GM21526 (cell line): ENCODE measurements at regions not wholly inside any gene's neighbourhood (a gene's known extent, or its start where the extent isn't known, plus 50 kb on each side); places are given as distances from the start of the nearest gene placed in this dataset.

Experiments
- ATAC-seq: cut with Tn5 transposase; IDR thresholded peaks from one replicate; pipeline ENCODE4 v1.9.1; 2021; ENCODE audit warnings: moderate library complexity; ENCODE audit not compliant: unreplicated experiment, low FRiP score

GRCh38 chr6:144335311-144335861 is 50.3 kb downstream of the UTRN start:
- no peak for ATAC-seq

- ATAC-seq = peak; percentile 46
These were observed 50.8 kb downstream of the UTRN start for GRCh38 chr6:144335914-144336313.

GRCh38 chr6:144336900-144337299 is 51.8 kb downstream of the UTRN start:
- ATAC-seq = no peak

- no peak for ATAC-seq
These were observed 53.3 kb downstream of the UTRN start for GRCh38 chr6:144338474-144338873.

GRCh38 chr6:144338951-144339700 is 54.0 kb downstream of the UTRN start:
- ATAC-seq = no peak

- ATAC-seq = no peak
These were observed 54.8 kb downstream of the UTRN start for GRCh38 chr6:144339859-144340452.

GRCh38 chr6:144340541-144341371 is 55.6 kb downstream of the UTRN start:
- ATAC-seq = no peak

GRCh38 chr6:144341831-144342527 is 56.8 kb downstream of the UTRN start:
- no peak for ATAC-seq

GRCh38 chr6:144343701-144344428 is 58.7 kb downstream of the UTRN start:
- peak; percentile 31 for ATAC-seq

GRCh38 chr6:144344646-144345045 is 59.5 kb downstream of the UTRN start:
- peak; percentile 50 for ATAC-seq

GRCh38 chr6:144345451-144345850 is 60.3 kb downstream of the UTRN start:
- no peak for ATAC-seq

- ATAC-seq = no peak
These were observed 61.7 kb downstream of the UTRN start for GRCh38 chr6:144346719-144347447.

GRCh38 chr6:144347448-144347759 is 62.3 kb downstream of the UTRN start:
- no peak for ATAC-seq

GRCh38 chr6:144347933-144348332 is 62.8 kb downstream of the UTRN start:
- no peak for ATAC-seq

GRCh38 chr6:144349690-144350527 is 64.8 kb downstream of the UTRN start:
- ATAC-seq = no peak

- ATAC-seq = no peak
These were observed 65.4 kb downstream of the UTRN start for GRCh38 chr6:144350528-144350880.

- no peak for ATAC-seq
These were observed 66.4 kb downstream of the UTRN start for GRCh38 chr6:144351379-144352127.

GRCh38 chr6:144352331-144352730 is 67.2 kb downstream of the UTRN start:
- ATAC-seq = no peak
